Aorta (tissue), 5 donors: ENCODE measurements at regions not wholly inside any gene's neighbourhood (a gene's known extent, or its start where the extent isn't known, plus 50 kb on each side); places are given as distances from the start of the nearest gene placed in this dataset.

Experiments used
- ATAC-seq: fragments of 200-7000 bp; cut with Tn5 transposase; one replicate; pipeline ENCODE4 v1.9.1; 2022; ENCODE audit warnings: moderate library complexity; ENCODE audit not compliant: low FRiP score
- DNase-seq, 2 donors: peaks; one replicate each; pipeline ENCODE4 v3.0.0-alpha.2; 2020
- H3K27ac ChIP-seq, 2 donors: one replicate each; pipeline ENCODE4 v1.5.1; 2013; ENCODE audit warnings: low read length in 2 of 2, mild to moderate bottlenecking in 2 of 2, moderate library complexity in 2 of 2, control low read depth in 1 of 2, inconsistent platforms in 1 of 2, low read depth in 1 of 2
- H3K27me3 ChIP-seq, 2 donors: one replicate each; pipeline ENCODE4 v1.6.1; 2013; ENCODE audit warnings: control low read depth in 1 of 2, low read length in 1 of 2, mild to moderate bottlenecking in 1 of 2, moderate library complexity in 1 of 2; ENCODE audit not compliant: insufficient read depth in 2 of 2, control insufficient read depth in 1 of 2
- H3K36me3 ChIP-seq, 2 donors: one replicate each; pipeline ENCODE4 v1.6.1; 2013; ENCODE audit warnings: control low read depth in 1 of 2, low read length in 1 of 2, mild to moderate bottlenecking in 1 of 2; ENCODE audit not compliant: insufficient read depth in 2 of 2, control insufficient read depth in 1 of 2
- H3K4me1 ChIP-seq, 2 donors: one replicate each; pipeline ENCODE4 v1.6.1; 2013; ENCODE audit warnings: low read length in 2 of 2, control low read depth in 1 of 2, mild to moderate bottlenecking in 1 of 2, moderate library complexity in 1 of 2; ENCODE audit not compliant: insufficient read depth in 2 of 2, control insufficient read depth in 1 of 2
- H3K4me3 ChIP-seq, 2 donors: one replicate each; pipeline ENCODE4 v1.5.1; 2013; ENCODE audit warnings: low read length in 2 of 2, control low read depth in 1 of 2, mild to moderate bottlenecking in 1 of 2
- H3K9me3 ChIP-seq: one replicate; pipeline ENCODE4 v1.6.1; 2013; ENCODE audit warnings: mild to moderate bottlenecking, low read length; ENCODE audit not compliant: control insufficient read depth
- WGBS, 2 donors: extraction: QIAGEN DNeasy Blood & Tissue Kit; methylation state at CpG; one replicate each; pipeline ENCODE4 v1.1.7; 2013; 5-methylcytosine and 5-hydroxymethylcytosine counted together
- intact Hi-C, 2 donors: fragments of 100-400 bp; cut with DNase I; formaldehyde crosslinking; loops; one replicate each; pipeline versions ENCODE4 v1.14.2 to v1.15.0; 2022
- donor health status: healthy with polysubstance abuse.
- donor health status: Bipolar disorder and iron deficiency.
- donor health status: DM: no; HTN: no; CAD: no.
- donor health status: DM: no; HTN: no; CAD: no.
- donor health status: DM: yes; HTN: yes; CAD: no.

DNA sequence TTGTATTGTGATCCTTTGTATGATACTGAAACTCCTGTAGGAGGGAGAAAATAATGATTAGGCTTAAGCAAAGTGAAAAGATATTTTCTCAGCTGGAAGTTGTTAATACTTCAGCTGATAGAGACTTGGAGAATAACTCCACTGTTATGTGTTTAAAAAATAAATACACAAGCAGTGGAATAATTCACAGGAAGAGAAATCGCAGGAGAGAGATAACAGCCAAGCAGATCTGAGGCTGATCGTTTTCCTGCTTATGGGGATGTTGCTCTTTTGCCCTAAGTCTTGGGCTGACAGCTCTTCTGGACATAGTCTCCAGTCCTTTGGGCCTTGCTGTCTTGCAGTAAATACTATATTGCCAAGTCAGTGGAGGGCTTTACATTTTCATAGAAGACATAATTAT is 93.3 kb downstream of the OLFM4 start:
- no peaks in the 10 kb centered on the region for H3K27me3 ChIP-seq
- peak; percentile 53 for ATAC-seq
- intact Hi-C loops = no loop called here
- no peak overlapping the region for H3K27ac ChIP-seq
- 4 to 9% methylated on average over 2 of the region's 2 CpGs for WGBS, 2 donors
- no peak for DNase-seq
- peaks cover 1% of the 10 kb centered on the region for H3K9me3 ChIP-seq
- H3K36me3 ChIP-seq = no peaks in the 10 kb centered on the region
- H3K4me1 ChIP-seq = no peaks in the 10 kb centered on the region
- H3K4me3 ChIP-seq = no peak overlapping the region

DNA sequence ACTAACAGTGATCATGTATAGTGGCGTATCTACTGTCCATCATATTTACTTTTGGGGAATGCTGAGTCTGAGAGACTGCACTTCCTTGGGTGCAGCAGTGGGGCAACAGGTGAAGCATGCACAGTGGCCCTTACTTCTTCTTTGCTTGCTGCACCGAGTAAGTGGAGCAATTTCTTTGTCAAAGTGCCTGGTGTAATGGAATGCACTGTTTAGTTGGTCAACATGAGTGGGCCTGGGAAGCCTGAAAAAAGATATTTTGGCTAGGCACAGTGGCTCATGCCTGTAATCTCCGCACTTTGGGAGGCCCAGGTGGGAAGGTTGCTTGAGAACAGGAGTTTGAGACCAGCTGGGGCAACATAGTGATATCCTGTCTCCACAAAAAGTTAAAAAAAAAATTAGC is 94.9 kb downstream of the OLFM4 start:
- no peak overlapping the region for H3K4me3 ChIP-seq
- no peaks in the 10 kb centered on the region for H3K4me1 ChIP-seq
- no peak overlapping the region for H3K27ac ChIP-seq
- no peak for DNase-seq
- H3K36me3 ChIP-seq = no peaks in the 10 kb centered on the region
- no peak for ATAC-seq
- intact Hi-C loops = no loop called here
- H3K9me3 ChIP-seq = no peaks in the 10 kb centered on the region
- 93% methylated on average over 3 of the region's 3 CpGs for whole genome bisulfite sequencing, 2 donors
- H3K27me3 ChIP-seq = no peaks in the 10 kb centered on the region

DNA sequence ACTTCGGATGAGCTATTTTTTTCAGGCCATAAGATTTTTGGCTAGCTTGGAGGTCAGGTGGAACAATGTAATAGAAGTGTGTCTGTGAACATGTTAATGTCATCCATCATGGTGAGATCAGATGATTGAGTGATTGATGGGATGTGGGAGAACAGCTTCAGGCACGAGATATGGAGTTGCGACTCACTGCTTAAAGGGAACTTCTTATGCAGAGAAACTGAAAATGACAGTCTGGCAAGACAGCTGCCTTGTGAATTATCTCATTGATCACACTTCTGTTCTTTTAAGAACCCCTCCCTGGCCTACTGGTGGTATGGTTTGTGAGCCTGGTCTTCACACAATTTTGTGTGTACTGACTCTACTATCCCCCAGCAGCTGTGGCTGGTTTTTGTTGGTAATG is 96.0 kb downstream of the OLFM4 start:
- Histone ChIP-seq H3K4me3 (no peak overlapping the region), H3K4me1 (no peaks in the 10 kb centered on the region), H3K36me3 (no peaks in the 10 kb centered on the region), H3K27me3 (no peaks in the 10 kb centered on the region), H3K27ac (no peak overlapping the region), H3K9me3 (no peaks in the 10 kb centered on the region)
- intact Hi-C loops = no loop called here
- DNase-seq (no peak), ATAC-seq (no peak)
- WGBS, 2 donors = 92 to 96% methylated on average over 3 of the region's 3 CpGs

DNA sequence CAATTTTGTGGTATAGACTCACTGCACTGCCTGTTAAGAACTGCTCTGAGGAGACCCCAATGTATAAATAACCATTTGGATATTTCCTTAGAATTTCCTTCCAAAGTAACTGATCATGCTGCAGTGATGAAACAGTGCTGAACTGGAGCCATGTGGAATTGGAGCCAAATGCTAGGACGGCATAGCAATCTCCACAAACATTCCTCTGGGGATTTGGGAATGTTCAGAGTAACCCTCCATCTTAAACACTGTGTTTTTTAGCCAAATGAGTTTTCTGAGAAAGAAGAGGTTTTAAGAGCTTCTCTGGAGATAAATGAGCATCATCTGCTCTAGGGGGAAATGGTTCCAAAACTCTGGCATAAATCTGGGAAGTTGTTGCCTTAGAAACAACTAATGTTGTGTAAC is 98.2 kb downstream of the OLFM4 start:
- no peak overlapping the region for H3K27ac ChIP-seq
- DNase-seq = no peak
- ATAC-seq = peak; percentile 81
- H3K9me3 ChIP-seq = no peaks in the 10 kb centered on the region
- no peak overlapping the region for H3K4me3 ChIP-seq
- H3K27me3 ChIP-seq = no peaks in the 10 kb centered on the region
- H3K4me1 ChIP-seq = no peaks in the 10 kb centered on the region
- intact Hi-C loops = no loop called here
- 0 to 2% methylated on average over 1 of the region's 1 CpG for WGBS, 2 donors
- H3K36me3 ChIP-seq = no peaks in the 10 kb centered on the region

DNA sequence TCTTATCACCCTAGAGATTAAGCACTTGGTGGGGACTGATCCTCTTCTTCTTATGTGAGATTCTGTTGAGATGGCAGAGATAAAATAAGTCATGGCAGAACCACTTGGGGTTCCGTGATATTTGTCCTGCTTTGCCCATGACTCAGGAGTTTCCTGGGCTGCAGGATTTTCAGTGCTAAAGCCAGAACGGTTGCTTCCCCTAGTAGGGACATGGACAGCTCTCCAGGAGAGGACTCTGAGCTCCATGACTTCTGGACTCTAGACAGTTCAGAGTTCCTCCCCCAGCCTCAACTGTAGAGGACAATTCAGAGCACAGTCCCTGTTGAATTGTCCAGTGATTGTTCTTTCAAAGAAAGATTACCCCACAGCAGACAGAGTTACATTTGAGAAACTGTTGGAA is 98.8 kb downstream of the OLFM4 start:
- H3K27me3 ChIP-seq = no peaks in the 10 kb centered on the region
- 63 to 65% methylated on average over 2 of the region's 2 CpGs for WGBS, 2 donors
- H3K27ac ChIP-seq = no peak overlapping the region
- H3K4me1 ChIP-seq = no peaks in the 10 kb centered on the region
- no peaks in the 10 kb centered on the region for H3K36me3 ChIP-seq
- intact Hi-C loops = no loop called here
- H3K4me3 ChIP-seq = no peak overlapping the region
- ATAC-seq = peak; percentile 55
- DNase-seq = no peak
- H3K9me3 ChIP-seq = no peaks in the 10 kb centered on the region

DNA sequence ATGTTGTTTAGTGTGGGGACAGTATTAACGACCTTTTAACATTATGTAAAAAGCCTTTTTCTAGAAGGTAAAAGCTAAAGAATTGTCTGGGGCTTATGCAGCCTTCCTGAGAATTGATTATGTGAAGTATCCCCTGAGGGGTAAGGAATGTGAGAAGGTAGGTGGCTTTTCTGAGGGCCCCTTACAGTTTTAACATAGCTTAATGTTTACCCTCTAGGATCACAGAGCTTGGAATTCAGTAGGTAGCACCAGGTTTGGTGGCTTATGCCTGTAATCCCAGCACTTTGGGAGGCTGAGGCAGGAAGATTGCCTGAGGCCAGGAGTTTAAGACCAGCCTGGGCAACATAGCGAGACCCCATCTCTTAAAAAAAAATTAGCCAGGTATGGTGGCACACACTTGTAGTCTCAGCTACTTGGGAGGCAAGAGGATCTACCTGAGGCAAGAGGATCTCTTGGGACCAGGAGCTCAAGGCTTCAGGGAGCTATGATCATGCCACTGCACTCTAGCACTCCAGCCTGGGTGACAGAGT is 101.3 kb downstream of the OLFM4 start:
- Histone ChIP-seq H3K9me3 (no peaks in the 10 kb centered on the region), H3K4me3 (no peak overlapping the region), H3K4me1 (no peaks in the 10 kb centered on the region), H3K27ac (no peak overlapping the region), H3K27me3 (no peaks in the 10 kb centered on the region), H3K36me3 (no peaks in the 10 kb centered on the region)
- no peak for ATAC-seq
- DNase-seq = no peak
- intact Hi-C loops = no loop called here
- 89 to 95% methylated on average over 2 of the region's 2 CpGs for WGBS, 2 donors

DNA sequence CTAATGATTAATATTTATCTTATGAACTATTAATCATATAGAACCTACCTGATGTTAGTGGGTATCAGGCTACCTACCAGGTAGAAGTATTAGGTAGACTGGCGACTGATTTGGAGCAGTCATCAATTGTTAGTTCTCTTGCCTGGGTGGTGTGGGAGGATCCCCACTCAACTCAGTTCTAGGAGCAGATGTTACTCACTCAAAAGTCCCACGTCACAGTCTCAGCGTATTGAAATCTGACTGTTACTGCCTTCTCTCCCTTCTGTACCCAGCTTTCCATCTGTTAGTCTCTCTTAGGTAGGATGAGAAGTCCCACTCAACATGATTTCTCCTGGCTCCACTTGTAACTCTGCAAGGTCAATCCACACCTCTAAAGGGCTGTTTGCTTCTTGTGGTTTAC is 102.7 kb downstream of the OLFM4 start:
- H3K9me3 ChIP-seq = no peaks in the 10 kb centered on the region
- intact Hi-C loops = no loop called here
- WGBS, 2 donors = 92 to 96% methylated on average over 3 of the region's 3 CpGs
- H3K27me3 ChIP-seq = no peaks in the 10 kb centered on the region
- no peaks in the 10 kb centered on the region for H3K36me3 ChIP-seq
- ATAC-seq (no peak), DNase-seq (no peak)
- no peak overlapping the region for H3K27ac ChIP-seq
- H3K4me3 ChIP-seq = no peak overlapping the region
- H3K4me1 ChIP-seq = no peaks in the 10 kb centered on the region

DNA sequence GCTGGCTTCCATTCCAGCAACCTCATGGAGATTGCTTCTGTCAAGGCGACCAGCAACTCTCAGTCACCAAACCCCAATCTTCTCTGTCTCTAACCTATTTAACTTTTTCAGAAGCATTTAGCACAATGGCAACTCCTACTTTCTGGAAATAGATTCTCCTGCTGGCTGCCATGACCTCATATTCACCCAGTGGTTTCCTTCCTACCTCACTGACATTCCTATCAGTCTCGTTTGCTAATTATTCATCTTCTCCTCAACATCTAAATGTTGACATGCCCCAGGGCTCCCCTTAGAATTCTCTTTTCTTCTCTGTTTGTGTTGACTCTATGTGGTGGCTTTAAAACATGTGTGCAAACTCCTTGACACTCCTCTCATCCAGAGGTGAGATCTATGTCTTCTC is 106.7 kb downstream of the OLFM4 start:
- no peak for DNase-seq
- 85 to 97% methylated on average over 2 of the region's 2 CpGs for WGBS, 2 donors
- intact Hi-C loops = no loop called here

DNA sequence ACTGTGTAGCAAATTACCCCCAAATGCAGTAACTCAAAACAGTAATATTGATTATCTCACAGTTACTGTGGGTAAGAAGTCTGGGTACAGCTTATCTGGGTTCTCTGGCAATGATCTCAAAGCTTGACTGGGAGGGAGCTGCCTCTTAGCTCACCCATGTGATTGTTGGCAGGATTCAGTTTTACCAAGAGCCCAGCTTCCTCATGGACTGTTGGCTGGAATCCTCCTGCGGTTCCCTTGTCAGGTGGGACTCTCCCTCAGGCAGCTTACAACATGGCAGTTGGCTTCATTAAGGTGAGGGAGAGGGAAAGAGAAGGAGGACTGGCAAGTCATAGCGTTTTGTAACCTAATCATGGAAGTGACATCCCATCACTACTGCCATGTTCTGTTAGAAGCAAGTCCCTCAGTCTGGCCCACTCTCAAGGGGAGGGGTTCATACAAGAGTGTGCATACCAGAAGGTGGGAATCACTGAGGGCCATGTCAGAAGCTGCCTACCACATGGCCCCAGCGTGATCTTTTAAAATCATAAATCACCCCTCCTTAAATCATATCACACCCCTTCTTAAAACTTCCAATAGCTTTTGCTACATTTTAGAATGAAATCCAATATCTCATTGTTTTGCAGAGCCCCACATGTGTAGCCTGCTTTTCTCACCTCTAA is 108.1 kb downstream of the OLFM4 start:
- no peaks in the 10 kb centered on the region for H3K9me3 ChIP-seq
- ATAC-seq = no peak
- no peaks in the 10 kb centered on the region for H3K27me3 ChIP-seq
- intact Hi-C loops = no loop called here
- 55 to 56% methylated on average over 3 of the region's 3 CpGs for WGBS, 2 donors
- H3K27ac ChIP-seq = no peak overlapping the region
- H3K4me3 ChIP-seq = no peak overlapping the region
- no peaks in the 10 kb centered on the region for H3K36me3 ChIP-seq
- DNase-seq = no peak
- no peaks in the 10 kb centered on the region for H3K4me1 ChIP-seq

More for the DNA sequence above, 106.7 kb downstream of the OLFM4 start:
- ATAC-seq = no peak
- Histone ChIP-seq H3K4me3 (no peak overlapping the region), H3K27me3 (no peaks in the 10 kb centered on the region), H3K9me3 (no peaks in the 10 kb centered on the region), H3K27ac (no peak overlapping the region), H3K4me1 (no peaks in the 10 kb centered on the region), H3K36me3 (no peaks in the 10 kb centered on the region)
